Cardiac muscle cell (in vitro differentiated cells and primary cell): ENCODE measurements at regions not wholly inside any gene's neighbourhood (a gene's known extent, or its start where the extent isn't known, plus 50 kb on each side); places are given as distances from the start of the nearest gene placed in this dataset.

Source experiments
- DNase-seq, 2 donors: peaks; one replicate each; pipeline versions ENCODE4 v3.0.0 to v3.0.0-alpha.2; 2010 to 2017; ENCODE audit warnings: low read depth in 1 of 2, low spot score in 1 of 2
- H3K27ac ChIP-seq: fragments of 200-600 bp; sonication (generic); 2 replicates; pipeline ENCODE4 v1.5.1; 2016
- H3K27me3 ChIP-seq: fragments of 200-600 bp; sonication (generic); 2 replicates; pipeline ENCODE4 v1.6.0; 2016; ENCODE audit warnings: control low read depth
- H3K36me3 ChIP-seq: fragments of 200-600 bp; sonication (generic); 2 replicates; pipeline ENCODE4 v1.5.1; 2016; ENCODE audit warnings: control low read depth
- H3K4me1 ChIP-seq: fragments of 200-600 bp; sonication (generic); 2 replicates; pipeline ENCODE4 v1.8.1; 2017; ENCODE audit warnings: low read depth, mild to moderate bottlenecking, mixed run types
- H3K4me3 ChIP-seq: fragments of 200-600 bp; sonication (generic); 2 replicates; pipeline ENCODE4 v1.5.1; 2016; ENCODE audit warnings: mild to moderate bottlenecking
- H3K9me3 ChIP-seq: fragments of 200-600 bp; sonication (generic); 2 replicates; pipeline ENCODE4 v1.5.1; 2017; ENCODE audit warnings: low read depth, mild to moderate bottlenecking, control low read depth
- TF ChIP-seq, protein P1 (sequence below): IDR thresholded peaks from 2 replicates; pipeline ENCODE4 v1.5.1; 2012; ENCODE audit warnings: low read depth, mild to moderate bottlenecking, low read length

DNA sequence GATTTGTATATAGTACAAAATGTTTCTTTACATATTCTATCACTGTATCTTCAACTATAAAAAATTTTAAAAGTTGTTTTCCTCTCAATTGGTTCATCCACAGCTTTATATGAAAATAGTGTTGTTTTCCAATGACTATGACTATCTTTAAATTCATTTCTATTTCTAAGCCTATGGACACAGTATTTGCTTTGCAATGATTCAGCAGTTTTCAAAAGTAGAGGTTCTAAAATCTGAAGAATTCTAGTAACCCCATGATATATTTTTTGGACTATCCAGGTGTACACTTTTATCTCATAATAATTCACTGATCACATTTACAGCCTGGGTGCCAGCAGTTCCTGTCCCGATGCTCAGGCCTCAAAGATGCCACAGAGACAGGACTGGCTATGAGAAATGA lies 118.4 kb upstream of the PTPRR start:
- Histone ChIP-seq H3K4me3 (no peak overlapping the region), H3K27me3 (no peaks in the 10 kb centered on the region), H3K9me3 (no peaks in the 10 kb centered on the region), H3K36me3 (no peaks in the 10 kb centered on the region), H3K4me1 (no peaks in the 10 kb centered on the region), H3K27ac (no peak overlapping the region)
- TF ChIP-seq, protein P1, sequence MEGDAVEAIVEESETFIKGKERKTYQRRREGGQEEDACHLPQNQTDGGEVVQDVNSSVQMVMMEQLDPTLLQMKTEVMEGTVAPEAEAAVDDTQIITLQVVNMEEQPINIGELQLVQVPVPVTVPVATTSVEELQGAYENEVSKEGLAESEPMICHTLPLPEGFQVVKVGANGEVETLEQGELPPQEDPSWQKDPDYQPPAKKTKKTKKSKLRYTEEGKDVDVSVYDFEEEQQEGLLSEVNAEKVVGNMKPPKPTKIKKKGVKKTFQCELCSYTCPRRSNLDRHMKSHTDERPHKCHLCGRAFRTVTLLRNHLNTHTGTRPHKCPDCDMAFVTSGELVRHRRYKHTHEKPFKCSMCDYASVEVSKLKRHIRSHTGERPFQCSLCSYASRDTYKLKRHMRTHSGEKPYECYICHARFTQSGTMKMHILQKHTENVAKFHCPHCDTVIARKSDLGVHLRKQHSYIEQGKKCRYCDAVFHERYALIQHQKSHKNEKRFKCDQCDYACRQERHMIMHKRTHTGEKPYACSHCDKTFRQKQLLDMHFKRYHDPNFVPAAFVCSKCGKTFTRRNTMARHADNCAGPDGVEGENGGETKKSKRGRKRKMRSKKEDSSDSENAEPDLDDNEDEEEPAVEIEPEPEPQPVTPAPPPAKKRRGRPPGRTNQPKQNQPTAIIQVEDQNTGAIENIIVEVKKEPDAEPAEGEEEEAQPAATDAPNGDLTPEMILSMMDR, result no peak
- no peak for DNase-seq

DNA sequence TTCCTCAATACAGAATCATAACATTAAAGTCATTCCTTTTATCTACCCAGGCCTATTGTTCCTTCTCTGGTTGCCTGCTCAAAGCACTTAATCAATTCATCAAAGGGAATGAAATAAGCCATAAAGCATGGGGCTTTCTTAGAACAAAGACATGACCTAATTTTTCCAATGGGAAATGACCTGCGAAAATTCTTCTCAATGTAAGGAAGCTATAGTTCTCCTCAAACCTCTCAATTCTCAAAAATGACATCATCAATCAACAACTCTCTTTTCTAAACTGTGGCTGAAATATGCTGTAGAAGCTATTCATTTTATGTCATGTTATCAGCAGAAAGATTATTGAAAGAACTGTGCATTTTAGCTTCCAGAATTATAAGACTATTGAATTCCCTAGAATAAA lies 116.0 kb upstream of the PTPRR start:
- Histone ChIP-seq H3K9me3 (no peaks in the 10 kb centered on the region), H3K27ac (no peak overlapping the region), H3K4me3 (no peak overlapping the region), H3K27me3 (no peaks in the 10 kb centered on the region), H3K36me3 (no peaks in the 10 kb centered on the region), H3K4me1 (peaks cover 18% of the 10 kb centered on the region)
- DNase-seq, result no peak
- TF ChIP-seq, protein P1, result no peak

DNA sequence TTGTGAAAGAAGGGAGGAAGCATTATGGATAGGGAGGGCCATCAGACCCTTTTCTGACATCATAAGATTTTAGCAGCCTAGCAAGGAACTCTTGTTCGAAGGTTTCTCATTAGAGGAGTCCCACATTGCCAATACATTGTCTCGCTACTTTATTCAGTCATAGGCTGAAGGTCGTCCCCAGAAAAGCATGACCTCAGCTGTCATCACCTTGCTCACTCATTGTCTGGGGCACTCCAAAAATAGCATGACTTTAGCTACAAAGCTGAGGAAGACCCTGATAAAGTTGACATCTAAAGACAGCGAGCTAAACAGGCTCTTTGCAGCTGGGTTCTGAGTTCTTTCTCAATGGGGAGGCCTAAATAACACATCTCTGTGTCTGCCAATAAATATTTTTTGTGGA lies 112.4 kb upstream of the PTPRR start:
- DNase-seq, result peak in 1 of 2 donors; percentile 82
- Histone ChIP-seq H3K27ac (peak overlapping the region; percentile 80), H3K36me3 (no peaks in the 10 kb centered on the region), H3K9me3 (no peaks in the 10 kb centered on the region), H3K4me3 (no peak overlapping the region), H3K4me1 (peaks cover 36% of the 10 kb centered on the region), H3K27me3 (no peaks in the 10 kb centered on the region)
- TF ChIP-seq, protein P1, result no peak

DNA sequence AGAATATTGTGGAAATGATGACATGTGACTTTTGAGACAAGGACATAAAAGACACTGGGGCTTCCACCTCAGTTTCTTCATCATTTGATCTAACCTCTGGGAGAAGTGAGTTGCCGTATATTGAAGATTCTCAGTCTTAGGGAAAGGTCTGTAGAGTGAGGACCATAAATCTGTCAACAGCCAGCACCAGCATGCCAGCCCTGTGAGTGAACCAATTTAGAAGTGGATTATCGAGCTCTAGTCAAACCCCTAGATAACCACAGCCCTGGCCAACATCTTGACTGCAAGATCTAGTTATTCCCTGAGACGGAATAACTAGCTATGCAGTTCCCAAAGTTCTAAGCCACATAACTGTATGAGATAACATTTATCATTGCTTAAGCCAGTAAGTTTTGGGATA lies 108.8 kb upstream of the PTPRR start:
- no peaks in the 10 kb centered on the region for H3K27me3 ChIP-seq
- no peak overlapping the region for H3K4me3 ChIP-seq
- no peaks in the 10 kb centered on the region for H3K9me3 ChIP-seq
- DNase-seq, result peak in 1 of 2 donors; percentile 70
- TF ChIP-seq, protein P1, result no peak
- H3K36me3 ChIP-seq, result no peaks in the 10 kb centered on the region
- peaks cover 36% of the 10 kb centered on the region for H3K4me1 ChIP-seq
- peak overlapping the region; percentile 5 for H3K27ac ChIP-seq

DNA sequence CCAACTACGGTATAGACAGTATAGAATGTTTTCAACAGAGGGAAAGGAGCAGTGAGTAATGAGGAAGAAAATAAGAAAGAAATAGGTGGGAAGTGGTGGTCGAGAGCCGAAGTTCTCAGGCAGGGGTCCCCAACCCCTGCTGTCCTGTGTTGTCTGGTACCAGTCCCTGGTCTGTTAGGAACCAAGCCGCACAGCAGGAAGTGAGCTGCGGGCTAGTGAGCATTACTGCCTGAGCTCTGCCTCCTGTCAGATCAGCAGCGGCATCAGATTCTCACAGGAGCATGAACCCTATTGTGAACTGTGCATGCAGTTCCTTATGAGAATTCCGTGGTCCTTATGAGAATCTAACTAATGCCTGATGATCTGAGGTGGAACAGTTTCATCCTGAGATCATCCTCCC lies 107.3 kb upstream of the PTPRR start:
- Histone ChIP-seq H3K4me1 (peaks cover 30% of the 10 kb centered on the region), H3K27me3 (no peaks in the 10 kb centered on the region), H3K9me3 (no peaks in the 10 kb centered on the region), H3K36me3 (no peaks in the 10 kb centered on the region), H3K27ac (no peak overlapping the region), H3K4me3 (no peak overlapping the region)
- TF ChIP-seq, protein P1, result no peak
- DNase-seq, result no peak

DNA sequence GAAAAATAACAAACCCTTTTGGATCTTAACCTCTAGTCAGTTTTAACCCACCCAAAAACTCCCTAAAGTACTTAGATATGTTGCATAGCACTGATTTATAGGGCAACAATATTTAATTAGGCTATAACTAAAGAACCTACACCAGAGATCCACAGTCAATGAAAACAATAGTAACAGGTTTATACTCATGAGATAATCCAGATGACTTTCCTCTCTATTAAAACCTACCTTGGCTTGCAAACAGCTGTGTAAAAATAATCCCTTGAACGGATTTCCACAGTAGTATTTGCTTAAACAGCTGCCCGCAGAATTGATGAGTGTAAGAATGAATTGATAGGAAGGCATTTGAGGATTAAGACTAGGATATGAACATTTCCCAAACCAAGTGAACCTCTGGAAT lies 104.3 kb upstream of the PTPRR start:
- Histone ChIP-seq H3K4me1 (peaks cover 21% of the 10 kb centered on the region), H3K36me3 (no peaks in the 10 kb centered on the region), H3K27me3 (no peaks in the 10 kb centered on the region), H3K9me3 (no peaks in the 10 kb centered on the region), H3K27ac (no peak overlapping the region), H3K4me3 (no peak overlapping the region)
- TF ChIP-seq, protein P1, result no peak
- DNase-seq, result no peak
